C4-2B (cell line): ENCODE measurements at regions not wholly inside any gene's neighbourhood (a gene's known extent, or its start where the extent isn't known, plus 50 kb on each side); places are given as distances from the start of the nearest gene placed in this dataset.

Source experiments
- H3K27ac ChIP-seq: fragments of 450-650 bp; 2 replicates; pipeline ENCODE4 v1.5.1; 2017
- ZFX ChIP-seq: fragments of 450-650 bp; IDR thresholded peaks from 2 replicates; pipeline ENCODE4 v1.6.1; 2017
- TF ChIP-seq, protein P1 (sequence below): fragments of 450-650 bp; conservative IDR thresholded peaks from 2 replicates; pipeline ENCODE4 v1.5.1; 2017; ENCODE audit warnings: mild to moderate bottlenecking

DNA sequence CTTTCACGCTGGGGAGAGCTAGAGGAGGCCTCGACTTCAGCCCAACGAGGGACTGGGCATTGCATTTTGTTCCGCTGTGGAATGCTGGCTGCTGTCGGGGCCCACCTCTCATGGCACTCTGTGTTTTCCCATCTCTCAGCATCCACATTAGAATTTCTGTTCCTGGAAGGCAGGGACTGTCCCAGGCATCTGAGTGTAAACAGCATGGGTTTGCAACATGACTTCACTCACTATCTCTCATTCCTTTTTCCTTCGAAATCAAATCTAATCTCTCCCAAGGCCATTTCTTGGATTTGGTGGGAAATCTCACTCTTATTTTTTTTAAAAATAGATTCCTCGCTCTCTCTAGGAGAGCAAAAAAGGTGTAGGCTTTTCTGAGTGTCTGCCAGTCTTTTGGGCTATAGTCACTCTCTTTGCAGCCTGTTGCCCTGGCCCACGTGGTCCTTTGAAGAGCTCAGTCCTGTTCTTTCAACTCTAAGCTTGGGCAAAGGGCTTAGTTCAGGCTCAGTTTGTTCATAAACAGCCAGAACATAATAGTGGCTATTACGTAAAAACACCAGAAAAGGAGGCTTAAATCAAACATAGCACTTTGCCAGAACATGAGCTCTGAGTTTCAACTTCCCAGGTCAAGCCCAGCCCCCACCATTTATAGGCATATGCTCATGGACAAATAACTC, 284.6 kb upstream of the ZFP64 start:
- H3K27ac ChIP-seq = no peak overlapping the region
- TF ChIP-seq, protein P1, sequence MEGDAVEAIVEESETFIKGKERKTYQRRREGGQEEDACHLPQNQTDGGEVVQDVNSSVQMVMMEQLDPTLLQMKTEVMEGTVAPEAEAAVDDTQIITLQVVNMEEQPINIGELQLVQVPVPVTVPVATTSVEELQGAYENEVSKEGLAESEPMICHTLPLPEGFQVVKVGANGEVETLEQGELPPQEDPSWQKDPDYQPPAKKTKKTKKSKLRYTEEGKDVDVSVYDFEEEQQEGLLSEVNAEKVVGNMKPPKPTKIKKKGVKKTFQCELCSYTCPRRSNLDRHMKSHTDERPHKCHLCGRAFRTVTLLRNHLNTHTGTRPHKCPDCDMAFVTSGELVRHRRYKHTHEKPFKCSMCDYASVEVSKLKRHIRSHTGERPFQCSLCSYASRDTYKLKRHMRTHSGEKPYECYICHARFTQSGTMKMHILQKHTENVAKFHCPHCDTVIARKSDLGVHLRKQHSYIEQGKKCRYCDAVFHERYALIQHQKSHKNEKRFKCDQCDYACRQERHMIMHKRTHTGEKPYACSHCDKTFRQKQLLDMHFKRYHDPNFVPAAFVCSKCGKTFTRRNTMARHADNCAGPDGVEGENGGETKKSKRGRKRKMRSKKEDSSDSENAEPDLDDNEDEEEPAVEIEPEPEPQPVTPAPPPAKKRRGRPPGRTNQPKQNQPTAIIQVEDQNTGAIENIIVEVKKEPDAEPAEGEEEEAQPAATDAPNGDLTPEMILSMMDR = no peak
- TF ChIP-seq ZFX = no peak

GRCh38 chr20:52473186-52473585, 281.6 kb upstream of the ZFP64 start:
- TF ChIP-seq, protein P1 = no peak
- TF ChIP-seq ZFX = no peak
- H3K27ac ChIP-seq = no peak overlapping the region

DNA sequence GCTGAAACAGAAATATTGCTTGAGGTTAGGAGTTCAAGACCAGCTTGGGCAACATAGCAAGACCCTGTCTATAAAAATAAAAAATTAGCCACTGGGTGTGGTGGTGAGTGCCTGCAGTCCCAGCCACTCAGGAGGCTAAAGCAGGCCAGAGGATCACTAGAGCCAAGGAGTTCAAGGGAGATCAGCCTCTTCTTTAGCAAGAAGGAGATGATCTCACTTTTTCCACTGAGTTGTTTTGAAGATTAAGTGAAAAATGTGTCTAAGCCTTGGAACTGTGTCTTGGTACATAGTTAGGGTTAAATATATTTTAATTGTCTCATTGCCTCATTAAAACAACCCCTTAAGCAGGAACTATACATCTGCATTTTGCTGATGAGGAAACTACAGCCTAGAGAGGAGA, 279.0 kb upstream of the ZFP64 start:
- TF ChIP-seq ZFX = no peak
- TF ChIP-seq, protein P1 = no peak
- H3K27ac ChIP-seq = no peak overlapping the region

GRCh38 chr20:52469128-52469527, 277.5 kb upstream of the ZFP64 start:
- no peak for TF ChIP-seq ZFX
- TF ChIP-seq, protein P1 = no peak; the same call in 1 of the 2 replicates
- H3K27ac ChIP-seq = no peak overlapping the region

- TF ChIP-seq, protein P1 = no peak
- no peak for TF ChIP-seq ZFX
- no peak overlapping the region for H3K27ac ChIP-seq
Measured at GRCh38 chr20:52465991-52466390, 274.4 kb upstream of the ZFP64 start.

GRCh38 chr20:52461582-52461981, 270.0 kb upstream of the ZFP64 start:
- H3K27ac ChIP-seq = no peak overlapping the region
- TF ChIP-seq, protein P1 = no peak
- no peak for TF ChIP-seq ZFX

GRCh38 chr20:52459150-52459549, 267.6 kb upstream of the ZFP64 start:
- TF ChIP-seq, protein P1 = no peak
- no peak for TF ChIP-seq ZFX
- no peak overlapping the region for H3K27ac ChIP-seq
